MM.1S (cell line): ENCODE measurements at regions not wholly inside any gene's neighbourhood (a gene's known extent, or its start where the extent isn't known, plus 50 kb on each side); places are given as distances from the start of the nearest gene placed in this dataset.
A peak's percentile ranks its signal among the peaks of the same experiment; 100 is the strongest.

Source experiments
- DNase-seq: peaks from one replicate; pipeline ENCODE4 v3.0.0-alpha.2; 2015
- H2AFZ ChIP-seq: fragments of 300-600 bp; sonication (generic); 2 replicates; pipeline ENCODE4 v1.6.0; 2016; ENCODE audit warnings: antibody characterized with exemption, low read length
- H3F3A ChIP-seq: fragments of 300-600 bp; sonication (generic); 2 replicates; pipeline ENCODE4 v1.6.1; 2016; ENCODE audit warnings: mild to moderate bottlenecking, antibody characterized with exemption, low read length, moderate library complexity, mixed read lengths; ENCODE audit not compliant: insufficient read depth
- H3K27ac ChIP-seq: fragments of 300-600 bp; sonication (generic); 2 replicates; pipeline ENCODE4 v1.5.1; 2016; ENCODE audit warnings: mild to moderate bottlenecking, low read length
- H3K27me3 ChIP-seq: fragments of 300-600 bp; sonication (generic); replicated peaks from 2 replicates; pipeline ENCODE4 v1.6.0; 2016; ENCODE audit warnings: low read length; ENCODE audit not compliant: insufficient read depth
- H3K36me3 ChIP-seq: fragments of 300-600 bp; sonication (generic); replicated peaks from 2 replicates; pipeline ENCODE4 v1.6.1; 2016; ENCODE audit warnings: mild to moderate bottlenecking, low read length, mixed read lengths; ENCODE audit not compliant: insufficient read depth
- H3K4me1 ChIP-seq: fragments of 300-600 bp; sonication (generic); 2 replicates; pipeline ENCODE4 v1.6.1; 2016; ENCODE audit warnings: low read length, mixed read lengths
- H3K4me2 ChIP-seq: fragments of 300-600 bp; sonication (generic); 2 replicates; pipeline ENCODE4 v1.6.0; 2016; ENCODE audit warnings: low read depth, low read length
- H3K4me3 ChIP-seq: fragments of 300-600 bp; sonication (generic); 2 replicates; pipeline ENCODE4 v1.5.1; 2016; ENCODE audit warnings: low read length, mixed read lengths
- H3K79me2 ChIP-seq: fragments of 300-600 bp; sonication (generic); 2 replicates; pipeline ENCODE4 v1.6.1; 2016; ENCODE audit warnings: mixed run types, low read length, mixed read lengths
- H3K9ac ChIP-seq: fragments of 300-600 bp; sonication (generic); 2 replicates; pipeline ENCODE4 v1.6.1; 2016; ENCODE audit warnings: low read length, mixed read lengths
- H3K9me2 ChIP-seq: fragments of 300-600 bp; sonication (generic); replicated peaks from 2 replicates; pipeline ENCODE4 v1.6.1; 2016; ENCODE audit warnings: mild to moderate bottlenecking, low read length, mixed read lengths; ENCODE audit not compliant: insufficient read depth
- H3K9me3 ChIP-seq: fragments of 300-600 bp; sonication (generic); replicated peaks from 2 replicates; pipeline ENCODE4 v1.6.1; 2016; ENCODE audit warnings: mild to moderate bottlenecking, low read length, mixed read lengths; ENCODE audit not compliant: insufficient read depth
- H4K20me1 ChIP-seq: fragments of 300-600 bp; sonication (generic); 2 replicates; pipeline ENCODE4 v1.6.1; 2016; ENCODE audit warnings: mild to moderate bottlenecking, low read length, moderate library complexity, mixed read lengths; ENCODE audit not compliant: insufficient read depth
- CTCF ChIP-seq: fragments of 300-600 bp; sonication (generic); IDR thresholded peaks from 2 replicates; pipeline ENCODE4 v1.5.1; 2016; ENCODE audit warnings: antibody characterized with exemption, low read length, mixed read lengths
- EZH2 ChIP-seq: fragments of 300-600 bp; sonication (generic); optimal IDR thresholded peaks from 2 replicates; pipeline ENCODE3; 2017; ENCODE audit warnings: low read depth, mild to moderate bottlenecking, antibody characterized with exemption, low read length, mixed read lengths
- EZH2phosphoT487 ChIP-seq: fragments of 300-600 bp; sonication (generic); IDR thresholded peaks from 2 replicates; pipeline ENCODE4 v1.6.1; 2018; ENCODE audit warnings: antibody characterized with exemption, low read length

- TF ChIP-seq EZH2phosphoT487 (no peak), CTCF (no peak), EZH2 (no peak)
- Histone ChIP-seq H2AFZ (no peak overlapping the region), H3K27ac (peak overlapping the region; percentile 53; the same call in 1 of the 2 replicates)
Observed at GRCh38 chr2:6067806-6068205, 375.6 kb downstream of the SOX11 start.

GRCh38 chr2:6068429-6068828 lies 376.2 kb downstream of the SOX11 start:
- H4K20me1 ChIP-seq = no peaks in the 10 kb centered on the region
- H3K9me2 ChIP-seq = no peaks in the 10 kb centered on the region
- no peak for DNase-seq
- no peaks in the 10 kb centered on the region for H3F3A ChIP-seq
- no peak overlapping the region for H3K9ac ChIP-seq
- H3K4me2 ChIP-seq = no peak overlapping the region
- H3K4me3 ChIP-seq = no peak overlapping the region
- TF ChIP-seq CTCF = no peak
- no peak for TF ChIP-seq EZH2
- TF ChIP-seq EZH2phosphoT487 = no peak
- no peaks in the 10 kb centered on the region for H3K79me2 ChIP-seq
- no peaks in the 10 kb centered on the region for H3K36me3 ChIP-seq
- H3K4me1 ChIP-seq = no peaks in the 10 kb centered on the region; the same call in 1 of the 2 replicates
- H3K9me3 ChIP-seq = no peaks in the 10 kb centered on the region
- no peak overlapping the region for H2AFZ ChIP-seq
- H3K27me3 ChIP-seq = no peaks in the 10 kb centered on the region
- no peak overlapping the region for H3K27ac ChIP-seq

More at GRCh38 chr2:6067806-6068205, 375.6 kb downstream of the SOX11 start:
- H3K36me3 ChIP-seq = no peaks in the 10 kb centered on the region
- H3K27me3 ChIP-seq = no peaks in the 10 kb centered on the region
- H3K4me1 ChIP-seq = no peaks in the 10 kb centered on the region; the same call in 1 of the 2 replicates
- no peak overlapping the region for H3K4me3 ChIP-seq
- no peak overlapping the region for H3K4me2 ChIP-seq
- no peaks in the 10 kb centered on the region for H3F3A ChIP-seq
- H4K20me1 ChIP-seq = no peaks in the 10 kb centered on the region
- H3K9ac ChIP-seq = no peak overlapping the region
- H3K9me2 ChIP-seq = no peaks in the 10 kb centered on the region
- no peaks in the 10 kb centered on the region for H3K79me2 ChIP-seq
- no peak for DNase-seq
- no peaks in the 10 kb centered on the region for H3K9me3 ChIP-seq

- Histone ChIP-seq H3K27ac (no peak overlapping the region), H3K79me2 (no peaks in the 10 kb centered on the region), H3K4me3 (no peak overlapping the region), H3F3A (no peaks in the 10 kb centered on the region), H3K4me1 (no peaks in the 10 kb centered on the region; the same call in 1 of the 2 replicates), H3K36me3 (no peaks in the 10 kb centered on the region), H3K9ac (no peak overlapping the region), H2AFZ (no peak overlapping the region), H3K9me2 (no peaks in the 10 kb centered on the region), H4K20me1 (no peaks in the 10 kb centered on the region), H3K4me2 (no peak overlapping the region), H3K9me3 (no peaks in the 10 kb centered on the region), H3K27me3 (no peaks in the 10 kb centered on the region)
- no peak for DNase-seq
- no peak for TF ChIP-seq EZH2phosphoT487
- TF ChIP-seq EZH2 = no peak
Observed at GRCh38 chr2:6069381-6069780, 377.2 kb downstream of the SOX11 start.

- Histone ChIP-seq H3K9me2 (no peaks in the 10 kb centered on the region), H3K4me2 (no peak overlapping the region), H3K9ac (no peak overlapping the region), H3K27ac (no peak overlapping the region), H3K79me2 (no peaks in the 10 kb centered on the region), H3K9me3 (no peaks in the 10 kb centered on the region), H2AFZ (no peak overlapping the region), H3K27me3 (no peaks in the 10 kb centered on the region), H3F3A (no peaks in the 10 kb centered on the region), H3K36me3 (no peaks in the 10 kb centered on the region), H3K4me1 (no peaks in the 10 kb centered on the region; the same call in 1 of the 2 replicates), H3K4me3 (no peak overlapping the region), H4K20me1 (no peaks in the 10 kb centered on the region)
- DNase-seq = no peak
- TF ChIP-seq EZH2 = no peak
- TF ChIP-seq EZH2phosphoT487 = no peak
- TF ChIP-seq CTCF = no peak
Observed at GRCh38 chr2:6071519-6071918, 379.3 kb downstream of the SOX11 start.
